Brain microvascular endothelial cell (primary cell): ENCODE measurements at regions not wholly inside any gene's neighbourhood (a gene's known extent, or its start where the extent isn't known, plus 50 kb on each side); places are given as distances from the start of the nearest gene placed in this dataset.

Source experiments
- DNase-seq: peaks from one replicate; pipeline ENCODE4 v3.0.0-alpha.2; 2020
- H3K27ac ChIP-seq: fragments of 250-450 bp; sonication (Bioruptor Pico); 2 replicates; pipeline ENCODE4 v1.5.1; 2020; ENCODE audit warnings: mild to moderate bottlenecking, moderate library complexity
- H3K27me3 ChIP-seq: fragments of 250-450 bp; sonication (Bioruptor Pico); replicated peaks from 2 replicates; pipeline ENCODE4 v1.5.1; 2020; ENCODE audit warnings: mild to moderate bottlenecking
- H3K36me3 ChIP-seq: fragments of 250-450 bp; sonication (Bioruptor Pico); replicated peaks from 2 replicates; pipeline ENCODE4 v1.5.1; 2020; ENCODE audit warnings: mild to moderate bottlenecking
- H3K4me3 ChIP-seq: 2 replicates; pipeline ENCODE4 v1.5.1; 2011; ENCODE audit warnings: low read depth, mild to moderate bottlenecking, control low read depth, low read length, moderate library complexity
- in situ Hi-C: cut with HindIII; loops from 2 replicates; pipeline ENCODE4 v1.10.0; 2017; ENCODE audit warnings: low sequenced_read_pairs, low pct_ligation_motif_present
- TF ChIP-seq, protein P1 (sequence below): IDR thresholded peaks from 2 replicates; pipeline ENCODE4 v1.5.1; 2011; ENCODE audit warnings: low read depth, mild to moderate bottlenecking, moderate library complexity, low read length, control low read depth, inconsistent platforms; ENCODE audit errors: missing control alignments

DNA sequence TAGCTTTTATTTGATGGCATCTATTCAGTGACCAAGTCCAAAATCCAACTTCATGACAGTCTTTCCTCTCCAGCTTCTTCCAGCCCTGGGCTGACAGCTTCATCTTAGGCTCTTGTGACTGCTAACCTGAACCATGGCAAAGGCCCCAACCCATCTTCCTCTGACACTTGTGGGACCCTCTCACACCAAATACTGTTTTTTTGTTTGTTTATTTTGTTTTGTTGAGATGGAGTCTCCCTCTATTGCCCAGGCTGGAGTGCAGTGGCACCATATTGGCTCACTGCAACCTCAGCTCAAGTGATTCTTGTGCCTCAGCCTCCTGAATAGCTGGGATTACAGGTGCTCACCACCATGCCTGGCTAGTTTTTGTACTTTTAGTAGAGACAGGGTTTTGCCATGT is 265.2 kb downstream of the GATA3 start:
- DNase-seq = no peak
- TF ChIP-seq, protein P1, sequence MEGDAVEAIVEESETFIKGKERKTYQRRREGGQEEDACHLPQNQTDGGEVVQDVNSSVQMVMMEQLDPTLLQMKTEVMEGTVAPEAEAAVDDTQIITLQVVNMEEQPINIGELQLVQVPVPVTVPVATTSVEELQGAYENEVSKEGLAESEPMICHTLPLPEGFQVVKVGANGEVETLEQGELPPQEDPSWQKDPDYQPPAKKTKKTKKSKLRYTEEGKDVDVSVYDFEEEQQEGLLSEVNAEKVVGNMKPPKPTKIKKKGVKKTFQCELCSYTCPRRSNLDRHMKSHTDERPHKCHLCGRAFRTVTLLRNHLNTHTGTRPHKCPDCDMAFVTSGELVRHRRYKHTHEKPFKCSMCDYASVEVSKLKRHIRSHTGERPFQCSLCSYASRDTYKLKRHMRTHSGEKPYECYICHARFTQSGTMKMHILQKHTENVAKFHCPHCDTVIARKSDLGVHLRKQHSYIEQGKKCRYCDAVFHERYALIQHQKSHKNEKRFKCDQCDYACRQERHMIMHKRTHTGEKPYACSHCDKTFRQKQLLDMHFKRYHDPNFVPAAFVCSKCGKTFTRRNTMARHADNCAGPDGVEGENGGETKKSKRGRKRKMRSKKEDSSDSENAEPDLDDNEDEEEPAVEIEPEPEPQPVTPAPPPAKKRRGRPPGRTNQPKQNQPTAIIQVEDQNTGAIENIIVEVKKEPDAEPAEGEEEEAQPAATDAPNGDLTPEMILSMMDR = no peak
- Histone ChIP-seq H3K27ac (no peak overlapping the region), H3K4me3 (no peak overlapping the region), H3K36me3 (no peaks in the 10 kb centered on the region), H3K27me3 (no peaks in the 10 kb centered on the region)
- in situ Hi-C loops = no loop called here

DNA sequence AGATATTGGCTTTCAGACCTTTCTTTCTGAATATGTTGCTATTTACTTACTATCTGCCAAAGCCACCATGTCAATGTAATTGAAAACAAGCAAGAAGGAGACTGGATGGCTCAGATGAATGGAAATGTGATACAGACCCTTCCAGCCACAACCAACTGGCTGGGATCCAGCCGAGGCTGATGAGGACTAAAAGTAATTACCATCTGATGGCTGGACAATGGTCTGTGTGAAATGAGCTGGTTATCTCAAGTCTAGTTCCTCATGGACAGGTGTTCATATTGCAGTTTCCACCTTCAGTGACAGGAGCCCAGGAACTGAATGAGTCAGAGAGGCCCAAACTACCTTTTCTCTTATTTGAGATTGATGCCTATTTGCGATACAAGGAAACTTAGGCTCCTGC is 267.5 kb downstream of the GATA3 start:
- TF ChIP-seq, protein P1 = no peak
- Histone ChIP-seq H3K4me3 (no peak overlapping the region), H3K36me3 (no peaks in the 10 kb centered on the region), H3K27me3 (no peaks in the 10 kb centered on the region), H3K27ac (no peak overlapping the region)
- in situ Hi-C loops = no loop called here
- DNase-seq = no peak

DNA sequence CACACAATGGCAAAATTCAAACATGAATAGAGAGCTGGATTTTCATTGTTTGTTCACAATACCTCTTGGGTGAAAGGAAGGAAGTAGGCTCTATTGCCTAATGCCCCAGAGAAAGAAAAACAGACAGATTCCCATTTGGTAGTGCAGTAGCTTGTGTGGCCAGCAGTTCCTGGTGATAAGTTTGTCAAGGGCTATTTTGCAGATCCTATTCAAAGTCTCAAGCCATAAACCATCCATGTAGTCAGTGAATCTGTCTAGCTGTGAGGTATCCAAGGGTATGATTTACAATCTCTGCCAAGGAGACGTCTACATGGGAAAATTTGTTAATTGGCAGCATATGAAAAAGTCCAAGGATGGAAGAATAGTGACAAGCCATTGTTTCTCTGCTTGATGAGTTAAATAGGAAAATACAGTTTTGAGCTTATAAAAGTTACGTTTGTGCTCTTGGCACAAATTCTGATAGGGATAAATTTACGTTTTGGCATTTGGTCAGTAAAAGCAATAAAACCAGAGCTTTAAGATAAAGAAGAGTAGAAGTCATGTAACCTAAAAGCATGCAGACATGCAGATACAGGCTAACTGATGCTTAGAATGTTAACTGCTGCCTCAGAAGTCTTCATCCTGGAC is 269.1 kb downstream of the GATA3 start:
- Histone ChIP-seq H3K27me3 (no peaks in the 10 kb centered on the region), H3K27ac (no peak overlapping the region), H3K4me3 (no peak overlapping the region), H3K36me3 (no peaks in the 10 kb centered on the region)
- TF ChIP-seq, protein P1 = no peak
- in situ Hi-C loops = no loop called here
- DNase-seq = no peak

DNA sequence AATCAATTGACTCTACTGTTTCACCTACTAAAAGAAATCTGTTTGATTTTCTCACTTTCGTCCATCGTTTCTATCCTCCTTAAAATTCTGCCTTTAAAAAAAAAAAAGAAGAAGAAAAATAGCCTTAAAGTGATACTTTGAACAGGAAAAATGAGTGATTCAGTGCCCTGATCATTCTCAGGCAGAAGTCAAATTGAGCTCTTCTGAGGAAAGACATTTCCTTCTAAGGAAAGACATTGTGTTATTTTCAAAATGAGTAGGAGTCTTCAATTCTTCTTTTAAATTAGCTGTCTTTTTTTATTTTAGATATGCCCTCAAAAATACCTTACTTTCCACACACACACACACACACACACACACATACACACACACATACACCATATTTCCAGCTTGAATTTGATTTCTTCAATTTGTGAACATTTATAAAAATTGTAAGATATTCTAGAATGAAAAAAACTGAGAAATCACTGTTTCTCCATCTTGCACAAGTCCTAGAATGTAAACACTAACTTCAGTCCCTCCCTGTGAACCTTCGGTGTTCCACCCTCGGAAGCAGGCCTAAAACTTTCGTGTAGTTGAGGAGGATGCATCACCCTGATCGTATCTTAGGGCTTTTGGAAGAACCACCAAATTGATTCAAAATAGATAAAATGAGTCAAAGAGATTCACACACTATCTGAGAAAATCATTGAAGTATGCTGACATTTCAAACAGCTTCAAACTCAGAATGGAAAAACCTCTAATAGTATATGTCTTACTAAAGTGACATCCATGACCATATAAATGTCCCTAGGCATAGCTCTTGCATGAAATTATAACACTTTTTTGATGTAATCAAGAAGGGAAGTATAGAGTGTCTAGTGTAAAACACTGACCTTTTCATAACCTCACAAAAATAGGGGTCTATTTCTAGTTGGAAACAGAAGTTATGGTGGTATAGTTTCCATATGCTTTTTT is 270.8 kb downstream of the GATA3 start:
- Histone ChIP-seq H3K27ac (no peak overlapping the region), H3K4me3 (no peak overlapping the region), H3K36me3 (no peaks in the 10 kb centered on the region), H3K27me3 (no peaks in the 10 kb centered on the region)
- in situ Hi-C loops = no loop called here
- DNase-seq = no peak
- TF ChIP-seq, protein P1 = no peak

DNA sequence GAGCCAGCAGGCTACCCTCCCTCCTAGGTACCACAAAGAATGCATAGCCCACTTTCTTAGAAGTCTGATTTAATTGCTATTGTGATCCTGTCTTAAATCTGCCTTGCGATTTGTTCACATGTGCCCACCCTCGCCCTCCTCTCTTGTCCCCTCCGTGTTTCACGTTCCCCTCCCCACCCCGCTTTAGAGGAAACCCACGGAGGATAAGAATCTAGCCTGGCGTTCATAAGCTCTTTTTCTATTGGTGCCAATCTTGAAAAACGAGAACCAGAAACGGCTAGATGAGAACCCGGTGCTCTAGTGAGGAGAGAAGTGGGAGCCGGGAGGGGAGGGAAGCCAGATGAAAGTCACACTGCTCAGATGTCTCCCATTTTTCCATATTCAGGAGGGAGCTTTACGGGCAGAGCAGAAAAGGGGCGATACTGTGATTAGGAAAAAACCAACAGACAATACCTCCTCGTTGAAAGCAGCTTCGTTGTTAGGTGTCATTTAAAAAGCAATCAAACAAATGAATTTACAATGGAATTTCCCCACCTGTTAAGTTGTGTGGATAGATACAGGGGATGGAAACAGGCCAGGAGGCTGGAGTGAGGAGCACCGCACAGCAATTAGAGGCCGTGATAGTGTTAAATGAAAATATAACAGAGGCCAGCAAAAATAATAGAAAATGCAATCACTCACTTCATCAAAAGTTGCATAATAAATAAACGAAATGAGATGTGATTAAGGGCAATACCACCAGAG is 272.1 kb downstream of the GATA3 start:
- in situ Hi-C loops = no loop called here

More for the DNA sequence above, 272.1 kb downstream of the GATA3 start:
- TF ChIP-seq, protein P1 = no peak
- Histone ChIP-seq H3K27ac (no peak overlapping the region), H3K4me3 (no peak overlapping the region), H3K27me3 (no peaks in the 10 kb centered on the region), H3K36me3 (no peaks in the 10 kb centered on the region)
- DNase-seq = no peak
